ENCODE measurements at regions not wholly inside any gene's neighbourhood (a gene's known extent, or its start where the extent isn't known, plus 50 kb on each side); places are given as distances from the start of the nearest gene placed in this dataset.

DNA sequence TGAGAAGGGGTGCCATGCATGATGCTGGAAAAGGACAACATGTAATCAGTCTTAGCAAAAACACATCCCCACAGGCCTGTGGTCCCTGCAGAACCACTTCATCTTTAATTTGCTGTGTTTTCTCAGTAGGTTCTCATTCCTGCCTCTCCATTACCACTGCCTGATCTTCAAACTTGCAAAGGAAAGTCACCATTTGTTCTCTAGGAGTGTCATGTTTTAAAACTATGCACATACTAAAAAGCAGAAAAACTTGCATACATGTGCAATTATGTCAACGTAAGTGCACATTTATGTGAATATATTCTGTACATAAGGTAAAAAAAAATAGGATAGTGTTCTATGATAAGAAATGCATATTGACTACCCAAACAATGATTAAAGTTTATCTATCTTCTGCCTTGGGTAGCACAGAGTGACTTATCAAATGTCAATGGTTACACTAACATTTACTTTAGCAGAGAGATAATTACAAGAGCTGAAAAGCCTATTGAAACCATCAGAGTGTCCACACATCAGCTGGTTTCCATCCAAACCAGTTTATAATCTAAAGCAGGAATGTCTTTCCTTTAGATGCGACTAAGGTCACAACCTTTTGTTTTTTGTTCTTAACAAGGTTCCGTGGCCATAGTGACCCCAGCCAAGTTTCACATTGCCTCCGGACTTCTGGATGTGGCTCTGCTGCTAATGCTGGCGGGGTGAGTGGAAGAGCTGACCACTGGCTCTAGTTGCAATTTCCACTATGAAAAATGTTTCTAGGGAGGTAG, 58.7 kb upstream of the RMDN2 start:
- no TSS peak for BruUV-seq (replicated peaks)
- H3K9me3 ChIP-seq (ENCODE audit: low read depth, low read length, poor library complexity, severe bottlenecking), result no peaks in the 10 kb centered on the region
- TF ChIP-seq EZH2 (IDR thresholded peaks at IDR 0.05; ENCODE audit: borderline replicate concordance, low read depth, low read length, poor library complexity, severe bottlenecking), result no peak
- TF ChIP-seq, protein P1, sequence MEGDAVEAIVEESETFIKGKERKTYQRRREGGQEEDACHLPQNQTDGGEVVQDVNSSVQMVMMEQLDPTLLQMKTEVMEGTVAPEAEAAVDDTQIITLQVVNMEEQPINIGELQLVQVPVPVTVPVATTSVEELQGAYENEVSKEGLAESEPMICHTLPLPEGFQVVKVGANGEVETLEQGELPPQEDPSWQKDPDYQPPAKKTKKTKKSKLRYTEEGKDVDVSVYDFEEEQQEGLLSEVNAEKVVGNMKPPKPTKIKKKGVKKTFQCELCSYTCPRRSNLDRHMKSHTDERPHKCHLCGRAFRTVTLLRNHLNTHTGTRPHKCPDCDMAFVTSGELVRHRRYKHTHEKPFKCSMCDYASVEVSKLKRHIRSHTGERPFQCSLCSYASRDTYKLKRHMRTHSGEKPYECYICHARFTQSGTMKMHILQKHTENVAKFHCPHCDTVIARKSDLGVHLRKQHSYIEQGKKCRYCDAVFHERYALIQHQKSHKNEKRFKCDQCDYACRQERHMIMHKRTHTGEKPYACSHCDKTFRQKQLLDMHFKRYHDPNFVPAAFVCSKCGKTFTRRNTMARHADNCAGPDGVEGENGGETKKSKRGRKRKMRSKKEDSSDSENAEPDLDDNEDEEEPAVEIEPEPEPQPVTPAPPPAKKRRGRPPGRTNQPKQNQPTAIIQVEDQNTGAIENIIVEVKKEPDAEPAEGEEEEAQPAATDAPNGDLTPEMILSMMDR (conservative IDR thresholded peaks at IDR 0.05; ENCODE audit: low read depth, low read length), result no peak
- POLR2A ChIA-PET (ENCODE audit: low non-redundant PET), result no interaction called here
- no peaks in the 10 kb centered on the region for H3K27me3 ChIP-seq (replicated peaks; ENCODE audit: insufficient read depth, low read depth, low read length, poor library complexity)
- no peak for DNase-seq (ENCODE audit: low spot score)
- H3K4me3 ChIP-seq (ENCODE audit: low read depth, low read length, poor library complexity, severe bottlenecking), result no peak overlapping the region
- H3K27ac ChIP-seq (ENCODE audit: low read depth, low read length, poor library complexity, severe bottlenecking), result no peak overlapping the region
- intact Hi-C loops (cut with micrococcal nuclease; ENCODE audit: unreplicated experiment), result no loop called here
- no peaks in the 10 kb centered on the region for H3K4me1 ChIP-seq (ENCODE audit: insufficient read depth, low read length, poor library complexity, severe bottlenecking)
- CTCF ChIA-PET, result no interaction called here
- no peaks in the 10 kb centered on the region for H3K36me3 ChIP-seq (ENCODE audit: insufficient read depth, low read length, poor library complexity, severe bottlenecking)

DNA sequence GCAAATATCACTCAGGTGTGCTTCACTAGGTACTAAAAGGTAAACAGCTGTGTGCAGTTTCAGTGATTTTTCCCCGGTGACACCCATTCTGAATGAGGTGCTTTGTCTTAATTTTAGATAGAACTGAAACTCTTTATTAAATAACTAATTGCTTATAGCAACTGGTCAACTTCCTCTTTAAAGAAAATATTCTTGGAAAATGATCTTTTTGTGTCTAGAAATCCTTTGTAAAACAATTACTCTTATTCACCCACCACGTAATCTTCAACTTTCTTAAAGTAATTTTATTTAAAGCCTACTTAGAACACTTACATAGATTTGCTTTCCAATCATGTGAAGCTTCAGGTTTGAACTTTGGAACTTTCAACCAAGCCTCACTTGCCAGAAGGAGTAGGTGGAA, 57.9 kb upstream of the RMDN2 start:
- POLR2A ChIA-PET (ENCODE audit: low non-redundant PET), result no interaction called here
- CTCF ChIA-PET, result no interaction called here
- intact Hi-C loops (cut with micrococcal nuclease; ENCODE audit: unreplicated experiment), result no loop called here
- DNase-seq (ENCODE audit: low spot score), result no peak
- Histone ChIP-seq H3K4me1 (ENCODE audit: insufficient read depth, low read length, poor library complexity, severe bottlenecking) (no peaks in the 10 kb centered on the region), H3K36me3 (ENCODE audit: insufficient read depth, low read length, poor library complexity, severe bottlenecking) (no peaks in the 10 kb centered on the region), H3K4me3 (ENCODE audit: low read depth, low read length, poor library complexity, severe bottlenecking) (no peak overlapping the region), H3K27me3 (replicated peaks; ENCODE audit: insufficient read depth, low read depth, low read length, poor library complexity) (no peaks in the 10 kb centered on the region), H3K27ac (ENCODE audit: low read depth, low read length, poor library complexity, severe bottlenecking) (no peak overlapping the region), H3K9me3 (ENCODE audit: low read depth, low read length, poor library complexity, severe bottlenecking) (no peaks in the 10 kb centered on the region)
- no TSS peak for BruUV-seq (replicated peaks)
- no peak for TF ChIP-seq EZH2 (IDR thresholded peaks at IDR 0.05; ENCODE audit: borderline replicate concordance, low read depth, low read length, poor library complexity, severe bottlenecking)
- TF ChIP-seq, protein P1 (conservative IDR thresholded peaks at IDR 0.05; ENCODE audit: low read depth, low read length), result no peak

DNA sequence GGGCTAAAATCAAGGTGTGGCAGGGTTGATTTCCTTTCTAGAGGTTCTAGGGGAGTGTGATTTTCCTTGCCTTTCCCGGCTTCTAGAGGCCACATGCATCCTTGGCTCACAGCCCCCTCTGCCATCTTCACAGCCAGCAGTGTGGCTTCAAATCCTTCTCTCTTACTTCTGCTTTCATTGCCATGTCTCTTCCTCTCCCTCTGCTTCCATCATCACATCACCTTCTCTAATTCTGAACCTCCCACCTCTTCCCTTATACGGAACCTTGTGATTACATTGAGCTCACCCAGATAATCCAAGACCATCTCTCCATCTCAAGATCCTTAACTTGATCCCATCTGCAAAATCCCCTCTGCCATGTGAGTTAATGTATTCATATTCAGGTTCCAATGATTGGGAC, 56.2 kb upstream of the RMDN2 start:
- Histone ChIP-seq H3K27me3 (replicated peaks; ENCODE audit: insufficient read depth, low read depth, low read length, poor library complexity) (no peaks in the 10 kb centered on the region), H3K36me3 (ENCODE audit: insufficient read depth, low read length, poor library complexity, severe bottlenecking) (no peaks in the 10 kb centered on the region), H3K9me3 (ENCODE audit: low read depth, low read length, poor library complexity, severe bottlenecking) (no peaks in the 10 kb centered on the region), H3K4me1 (ENCODE audit: insufficient read depth, low read length, poor library complexity, severe bottlenecking) (no peaks in the 10 kb centered on the region), H3K27ac (ENCODE audit: low read depth, low read length, poor library complexity, severe bottlenecking) (no peak overlapping the region), H3K4me3 (ENCODE audit: low read depth, low read length, poor library complexity, severe bottlenecking) (no peak overlapping the region)
- BruUV-seq (replicated peaks), result no TSS peak
- ChIA-PET CTCF (interaction anchor here (0.9 kb wide), 1 partner anchor 8 kb away, joined by 3 read pairs; no protein-coding TSS in a partner anchor), POLR2A (ENCODE audit: low non-redundant PET) (no interaction called here)
- intact Hi-C loops (cut with micrococcal nuclease; ENCODE audit: unreplicated experiment), result no loop called here
- TF ChIP-seq, protein P1 (conservative IDR thresholded peaks at IDR 0.05; ENCODE audit: low read depth, low read length), result no peak
- TF ChIP-seq EZH2 (IDR thresholded peaks at IDR 0.05; ENCODE audit: borderline replicate concordance, low read depth, low read length, poor library complexity, severe bottlenecking), result no peak
- no peak for DNase-seq (ENCODE audit: low spot score)

Measured in A673 (cell line).